ENCODE measurements at regions not wholly inside any gene's neighbourhood (a gene's known extent, or its start where the extent isn't known, plus 50 kb on each side); places are given as distances from the start of the nearest gene placed in this dataset.

GRCh38 chr14:38038986-38039385 lies 168.7 kb upstream of the SSTR1 start:
- TF ChIP-seq, protein P1, sequence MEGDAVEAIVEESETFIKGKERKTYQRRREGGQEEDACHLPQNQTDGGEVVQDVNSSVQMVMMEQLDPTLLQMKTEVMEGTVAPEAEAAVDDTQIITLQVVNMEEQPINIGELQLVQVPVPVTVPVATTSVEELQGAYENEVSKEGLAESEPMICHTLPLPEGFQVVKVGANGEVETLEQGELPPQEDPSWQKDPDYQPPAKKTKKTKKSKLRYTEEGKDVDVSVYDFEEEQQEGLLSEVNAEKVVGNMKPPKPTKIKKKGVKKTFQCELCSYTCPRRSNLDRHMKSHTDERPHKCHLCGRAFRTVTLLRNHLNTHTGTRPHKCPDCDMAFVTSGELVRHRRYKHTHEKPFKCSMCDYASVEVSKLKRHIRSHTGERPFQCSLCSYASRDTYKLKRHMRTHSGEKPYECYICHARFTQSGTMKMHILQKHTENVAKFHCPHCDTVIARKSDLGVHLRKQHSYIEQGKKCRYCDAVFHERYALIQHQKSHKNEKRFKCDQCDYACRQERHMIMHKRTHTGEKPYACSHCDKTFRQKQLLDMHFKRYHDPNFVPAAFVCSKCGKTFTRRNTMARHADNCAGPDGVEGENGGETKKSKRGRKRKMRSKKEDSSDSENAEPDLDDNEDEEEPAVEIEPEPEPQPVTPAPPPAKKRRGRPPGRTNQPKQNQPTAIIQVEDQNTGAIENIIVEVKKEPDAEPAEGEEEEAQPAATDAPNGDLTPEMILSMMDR (IDR thresholded peaks at IDR 0.05 in 4 of 5, conservative IDR thresholded peaks at IDR 0.05 in 1 of 5), result no peak
- TF ChIP-seq POLR2A (IDR thresholded peaks at IDR 0.05), result no peak

DNA sequence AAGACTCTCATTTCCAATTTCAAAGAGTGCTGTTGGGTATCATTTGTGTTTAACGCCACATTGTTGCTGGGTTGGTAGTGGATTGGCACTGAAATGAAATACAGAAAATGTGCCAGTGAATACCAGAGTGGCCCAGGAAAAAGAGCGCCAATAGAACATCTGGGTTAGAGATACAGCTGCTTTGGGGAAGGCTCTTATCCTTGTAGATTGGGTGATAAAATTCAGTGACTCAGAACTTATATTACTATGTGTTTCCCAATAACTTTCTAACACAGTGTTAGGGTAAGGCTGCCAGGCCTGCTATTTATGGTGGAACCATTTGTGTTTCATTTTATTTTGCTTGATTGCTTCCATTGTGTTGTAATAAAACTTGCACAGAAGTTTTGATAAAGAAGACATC lies 168.2 kb upstream of the SSTR1 start:
- H3K27me3 ChIP-seq, result no peaks in the 10 kb centered on the region
- in situ Hi-C loops (cut with MboI; ENCODE audit: low sequenced_read_pairs in 4 of 4), result no loop called here
- intact Hi-C loops (cut with DNase I; ENCODE audit: low total_unique reads), result no loop called here

More at GRCh38 chr14:38038986-38039385, 168.7 kb upstream of the SSTR1 start:
- ATAC-seq (no peak), DNase-seq (no peak)
- in situ Hi-C loops (cut with MboI; ENCODE audit: low sequenced_read_pairs in 4 of 4) (no loop called here), intact Hi-C loops (cut with DNase I; ENCODE audit: low total_unique reads) (no loop called here)
- H3K4me1 ChIP-seq, result no peaks in the 10 kb centered on the region
- no peaks in the 10 kb centered on the region for H3K27me3 ChIP-seq
- no peak overlapping the region for H3K27ac ChIP-seq
- no peaks in the 10 kb centered on the region for H3K36me3 ChIP-seq
- no peaks in the 10 kb centered on the region for H3K9me3 ChIP-seq
- no peak overlapping the region for H3K4me3 ChIP-seq

GRCh38 chr14:38040411-38040810 lies 167.3 kb upstream of the SSTR1 start:
- no peaks in the 10 kb centered on the region for H3K27me3 ChIP-seq
- DNase-seq (no peak), ATAC-seq (no peak)
- no peaks in the 10 kb centered on the region for H3K9me3 ChIP-seq
- H3K36me3 ChIP-seq, result no peaks in the 10 kb centered on the region
- no peak overlapping the region for H3K27ac ChIP-seq
- intact Hi-C loops (cut with DNase I; ENCODE audit: low total_unique reads), result no loop called here
- TF ChIP-seq POLR2A (IDR thresholded peaks at IDR 0.05), result no peak
- TF ChIP-seq, protein P1 (IDR thresholded peaks at IDR 0.05 in 4 of 5, conservative IDR thresholded peaks at IDR 0.05 in 1 of 5), result no peak
- in situ Hi-C loops (cut with MboI; ENCODE audit: low sequenced_read_pairs in 4 of 4), result no loop called here
- H3K4me3 ChIP-seq, result no peak overlapping the region
- H3K4me1 ChIP-seq, result no peaks in the 10 kb centered on the region

More for the DNA sequence above, 168.2 kb upstream of the SSTR1 start:
- H3K27ac ChIP-seq, result no peak overlapping the region
- DNase-seq (no peak), ATAC-seq (no peak)
- H3K4me1 ChIP-seq, result no peaks in the 10 kb centered on the region
- TF ChIP-seq, protein P1 (IDR thresholded peaks at IDR 0.05 in 4 of 5, conservative IDR thresholded peaks at IDR 0.05 in 1 of 5), result no peak
- no peak for TF ChIP-seq POLR2A (IDR thresholded peaks at IDR 0.05)
- no peak overlapping the region for H3K4me3 ChIP-seq
- no peaks in the 10 kb centered on the region for H3K36me3 ChIP-seq
- H3K9me3 ChIP-seq, result no peaks in the 10 kb centered on the region

GRCh38 chr14:38042322-38042721 lies 165.4 kb upstream of the SSTR1 start:
- in situ Hi-C loops (cut with MboI; ENCODE audit: low sequenced_read_pairs in 4 of 4), result no loop called here
- no peaks in the 10 kb centered on the region for H3K4me1 ChIP-seq
- no peak for TF ChIP-seq POLR2A (IDR thresholded peaks at IDR 0.05)
- TF ChIP-seq, protein P1 (IDR thresholded peaks at IDR 0.05 in 4 of 5, conservative IDR thresholded peaks at IDR 0.05 in 1 of 5), result no peak

GRCh38 chr14:38044710-38045109 lies 163.0 kb upstream of the SSTR1 start:
- no peaks in the 10 kb centered on the region for H3K9me3 ChIP-seq
- TF ChIP-seq, protein P1 (IDR thresholded peaks at IDR 0.05 in 4 of 5, conservative IDR thresholded peaks at IDR 0.05 in 1 of 5), result no peak
- no peak for TF ChIP-seq POLR2A (IDR thresholded peaks at IDR 0.05)
- DNase-seq (no peak), ATAC-seq (no peak)
- intact Hi-C loops (cut with DNase I; ENCODE audit: low total_unique reads) (no loop called here), in situ Hi-C loops (cut with MboI; ENCODE audit: low sequenced_read_pairs in 4 of 4) (no loop called here)
- no peak overlapping the region for H3K27ac ChIP-seq
- no peaks in the 10 kb centered on the region for H3K4me1 ChIP-seq
- no peaks in the 10 kb centered on the region for H3K36me3 ChIP-seq
- H3K27me3 ChIP-seq, result no peaks in the 10 kb centered on the region
- no peak overlapping the region for H3K4me3 ChIP-seq

More at GRCh38 chr14:38042322-38042721, 165.4 kb upstream of the SSTR1 start:
- DNase-seq, result no peak
- Histone ChIP-seq H3K4me3 (no peak overlapping the region), H3K36me3 (no peaks in the 10 kb centered on the region), H3K27ac (no peak overlapping the region), H3K27me3 (no peaks in the 10 kb centered on the region), H3K9me3 (no peaks in the 10 kb centered on the region)
- ATAC-seq, result no peak
- intact Hi-C loops (cut with DNase I; ENCODE audit: low total_unique reads), result no loop called here
